Suprapubic skin (tissue), 4 donors: ENCODE measurements at regions not wholly inside any gene's neighbourhood (a gene's known extent, or its start where the extent isn't known, plus 50 kb on each side); places are given as distances from the start of the nearest gene placed in this dataset.

Experiments used
- POLR2A ChIP-seq, 2 donors: fragments of 450-650 bp; IDR thresholded peaks; one replicate each; pipeline ENCODE4 v1.6.1; 2017; ENCODE audit warnings: antibody characterized with exemption in 2 of 2, mild to moderate bottlenecking in 2 of 2, moderate library complexity in 2 of 2
- POLR2AphosphoS5 ChIP-seq, 3 donors: sonication (generic); formaldehyde crosslinking; IDR thresholded peaks; one replicate each; pipeline ENCODE4 v1.6.1; 2017; ENCODE audit warnings: antibody characterized with exemption in 3 of 3
- TF ChIP-seq, protein P1 (sequence below), 2 donors: fragments of 200-600 bp in 1 of 2; fragments of 450-650 bp in 1 of 2; sonication (generic) in 1 of 2; IDR thresholded peaks; one replicate each; pipeline ENCODE4 v1.5.1; 2016 to 2019; ENCODE audit warnings: antibody characterized with exemption in 2 of 2, mild to moderate bottlenecking in 1 of 2, moderate library complexity in 1 of 2

DNA sequence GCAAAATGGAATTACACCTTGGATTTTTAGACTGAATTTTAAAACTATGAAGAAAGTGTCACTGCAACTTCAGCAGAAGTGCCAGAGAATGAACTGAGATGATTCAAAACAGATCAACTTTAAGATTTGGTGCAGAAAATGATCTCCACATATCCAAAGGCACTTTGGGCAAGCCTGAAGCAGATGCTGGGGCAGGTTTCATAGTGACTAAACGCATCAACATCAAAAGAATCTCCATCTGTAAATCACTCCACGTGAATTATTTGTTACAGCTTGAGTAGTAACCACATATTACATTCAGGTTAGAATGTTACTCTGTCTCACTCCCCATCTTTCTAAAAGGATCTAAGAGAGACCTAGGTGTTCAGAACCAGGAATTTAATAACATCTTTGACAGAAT, 329.0 kb upstream of the ESRRG start:
- TF ChIP-seq, protein P1, sequence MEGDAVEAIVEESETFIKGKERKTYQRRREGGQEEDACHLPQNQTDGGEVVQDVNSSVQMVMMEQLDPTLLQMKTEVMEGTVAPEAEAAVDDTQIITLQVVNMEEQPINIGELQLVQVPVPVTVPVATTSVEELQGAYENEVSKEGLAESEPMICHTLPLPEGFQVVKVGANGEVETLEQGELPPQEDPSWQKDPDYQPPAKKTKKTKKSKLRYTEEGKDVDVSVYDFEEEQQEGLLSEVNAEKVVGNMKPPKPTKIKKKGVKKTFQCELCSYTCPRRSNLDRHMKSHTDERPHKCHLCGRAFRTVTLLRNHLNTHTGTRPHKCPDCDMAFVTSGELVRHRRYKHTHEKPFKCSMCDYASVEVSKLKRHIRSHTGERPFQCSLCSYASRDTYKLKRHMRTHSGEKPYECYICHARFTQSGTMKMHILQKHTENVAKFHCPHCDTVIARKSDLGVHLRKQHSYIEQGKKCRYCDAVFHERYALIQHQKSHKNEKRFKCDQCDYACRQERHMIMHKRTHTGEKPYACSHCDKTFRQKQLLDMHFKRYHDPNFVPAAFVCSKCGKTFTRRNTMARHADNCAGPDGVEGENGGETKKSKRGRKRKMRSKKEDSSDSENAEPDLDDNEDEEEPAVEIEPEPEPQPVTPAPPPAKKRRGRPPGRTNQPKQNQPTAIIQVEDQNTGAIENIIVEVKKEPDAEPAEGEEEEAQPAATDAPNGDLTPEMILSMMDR (IDR thresholded peaks at IDR 0.05): no peak
- TF ChIP-seq POLR2AphosphoS5 (IDR thresholded peaks at IDR 0.05) (no peak), POLR2A (IDR thresholded peaks at IDR 0.05) (no peak)
